ENCODE measurements at regions not wholly inside any gene's neighbourhood (a gene's known extent, or its start where the extent isn't known, plus 50 kb on each side); places are given as distances from the start of the nearest gene placed in this dataset.

DNA sequence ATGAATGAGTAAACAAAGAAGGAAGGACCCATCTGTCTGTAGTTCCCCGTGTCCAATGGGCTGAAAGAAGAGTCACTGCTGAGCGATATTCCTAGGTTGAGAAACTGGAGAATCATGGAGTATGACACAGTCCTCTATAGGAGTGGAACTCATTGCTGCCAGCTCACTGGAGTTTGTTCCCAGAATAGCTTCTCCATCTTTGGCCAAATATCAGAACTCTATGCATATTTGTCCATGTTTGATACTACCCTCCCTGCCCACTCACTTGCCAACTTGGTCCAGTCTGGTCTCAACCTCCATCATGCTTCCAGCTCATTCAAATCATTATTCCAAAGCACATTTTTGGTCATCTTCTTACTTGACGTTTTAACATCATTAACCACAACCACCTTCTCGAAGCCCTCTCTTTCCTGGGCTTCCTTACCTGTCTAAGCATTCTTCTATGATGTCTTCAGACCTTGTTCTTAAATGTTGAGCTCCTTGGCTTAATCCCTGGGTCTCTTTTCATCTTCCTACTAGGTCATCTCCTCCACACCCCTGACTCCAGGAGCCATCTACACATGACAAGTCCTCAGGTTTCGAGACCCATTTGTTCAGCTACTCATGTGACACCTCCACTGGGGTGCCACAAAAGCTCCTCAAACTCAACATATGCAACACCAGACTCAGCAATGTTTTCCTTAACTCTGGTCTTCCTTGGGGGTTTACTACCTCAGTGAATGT, 221.6 kb downstream of the MYCN start:
- no peak for DNase-seq

DNA sequence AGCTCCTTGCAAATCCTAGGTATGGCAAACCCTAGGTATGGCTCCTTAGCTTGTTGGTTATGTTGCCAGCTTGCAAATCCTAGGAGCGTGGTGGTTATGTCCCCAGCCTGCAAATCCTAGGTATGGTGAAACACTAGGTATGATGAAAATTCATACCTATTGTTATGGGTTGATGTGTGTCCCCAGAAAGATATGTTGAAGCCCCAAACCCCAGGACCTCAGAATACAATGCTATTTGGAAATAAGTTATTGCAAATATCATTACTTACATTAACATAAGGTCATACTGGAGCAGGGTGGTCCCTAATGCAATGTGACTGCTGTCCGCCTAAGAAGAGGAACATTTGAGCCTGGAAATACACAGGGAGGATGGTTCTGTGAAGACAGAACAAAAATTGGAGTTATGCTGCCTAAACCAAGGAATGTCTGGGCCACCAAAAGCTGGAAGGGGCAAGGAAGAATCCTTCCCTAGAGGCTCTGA, 220.8 kb downstream of the MYCN start:
- no peak for DNase-seq

DNA sequence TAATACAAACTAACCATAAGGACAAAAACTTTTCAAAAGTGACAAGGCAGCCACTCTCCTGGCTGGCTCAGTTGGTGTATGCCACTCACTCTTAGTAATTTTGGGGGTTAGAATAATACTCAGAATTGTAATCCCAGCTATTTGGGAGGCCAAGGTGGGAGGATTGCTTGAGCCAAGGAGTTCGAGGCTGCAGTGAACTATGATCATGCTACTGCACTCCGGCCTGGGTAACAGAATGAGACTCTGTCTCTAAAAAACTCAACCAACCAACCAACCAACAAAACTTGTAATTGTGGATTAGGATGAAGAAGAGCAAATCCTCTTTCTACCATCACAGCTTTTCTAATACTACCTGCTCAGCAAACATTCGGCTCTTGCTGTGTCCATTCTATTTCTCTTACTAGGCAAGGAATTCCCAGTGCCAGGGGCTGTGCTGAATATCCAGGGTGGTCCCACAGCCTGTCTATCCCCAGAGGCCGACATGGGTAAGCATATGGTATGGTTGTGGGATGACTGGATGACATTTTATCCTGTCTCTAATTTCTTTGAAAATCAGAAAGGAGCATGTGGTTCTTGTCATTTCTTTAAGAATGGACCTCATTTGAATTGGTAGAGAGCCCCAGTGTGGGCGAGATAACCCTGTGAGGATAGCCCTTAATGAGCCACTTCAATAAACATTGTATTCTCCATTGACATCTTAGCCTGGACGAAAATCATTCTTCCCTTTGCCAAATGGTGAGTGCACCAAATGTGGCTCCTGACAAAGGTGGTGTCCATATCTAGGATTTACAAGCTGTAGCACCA, 220.1 kb downstream of the MYCN start:
- no peak for DNase-seq

DNA sequence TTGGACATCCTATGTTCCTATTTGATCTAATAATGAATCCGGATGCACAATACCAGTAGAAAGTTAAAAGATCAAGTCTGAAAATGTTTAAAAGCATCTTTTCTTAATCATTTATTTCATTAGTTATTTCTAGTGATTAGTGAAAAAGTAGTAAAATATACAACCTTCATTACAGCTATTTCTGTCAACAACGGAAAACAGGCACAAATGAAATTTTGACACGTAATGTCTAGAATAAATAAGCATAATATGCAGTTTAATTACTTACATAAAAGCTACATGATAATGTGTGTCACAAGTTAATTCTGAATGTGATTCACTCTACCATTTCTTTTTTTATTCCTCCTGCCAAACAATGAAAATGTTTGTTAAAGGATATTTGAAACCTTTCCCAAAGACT, 216.1 kb downstream of the MYCN start:
- DNase-seq: no peak

DNA sequence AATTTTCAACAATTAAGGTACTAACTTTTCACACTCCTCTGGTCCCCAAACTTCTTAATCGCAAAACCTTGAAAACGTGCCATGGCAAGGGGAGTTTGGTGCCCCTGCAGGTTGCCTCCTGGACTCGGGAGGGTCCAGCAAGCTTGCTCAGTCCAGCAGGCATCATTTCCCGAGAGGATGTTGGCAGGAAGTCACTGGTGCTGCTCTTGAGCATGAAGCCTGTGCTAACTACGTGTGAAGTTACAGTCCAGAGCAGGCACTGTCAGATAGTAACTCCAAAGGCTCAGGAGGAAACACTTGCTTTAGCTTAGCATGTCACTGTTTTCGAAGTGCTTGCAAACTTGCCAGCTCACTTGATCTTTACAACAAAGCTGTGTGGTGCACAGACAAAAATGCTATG, 215.4 kb downstream of the MYCN start:
- no peak for DNase-seq

DNA sequence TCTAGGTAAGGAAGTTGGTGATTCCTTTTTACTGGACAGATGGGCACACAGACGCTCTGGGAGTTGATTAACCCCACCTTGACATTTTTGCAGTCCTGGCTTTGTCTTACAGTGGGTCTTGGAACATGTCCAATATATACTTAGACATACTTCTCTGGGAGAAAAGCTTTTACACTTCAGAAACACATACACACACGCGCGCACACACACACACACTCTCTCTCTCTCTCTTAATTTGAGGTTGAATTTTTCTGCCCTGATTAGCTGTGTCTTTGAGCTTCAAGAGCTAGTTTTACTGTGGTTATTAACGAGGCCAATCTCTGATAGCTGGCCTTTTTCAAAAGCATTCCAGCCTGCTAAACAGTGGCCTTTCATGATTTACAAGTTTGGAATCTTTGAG, 215.0 kb downstream of the MYCN start:
- no peak for DNase-seq

DNA sequence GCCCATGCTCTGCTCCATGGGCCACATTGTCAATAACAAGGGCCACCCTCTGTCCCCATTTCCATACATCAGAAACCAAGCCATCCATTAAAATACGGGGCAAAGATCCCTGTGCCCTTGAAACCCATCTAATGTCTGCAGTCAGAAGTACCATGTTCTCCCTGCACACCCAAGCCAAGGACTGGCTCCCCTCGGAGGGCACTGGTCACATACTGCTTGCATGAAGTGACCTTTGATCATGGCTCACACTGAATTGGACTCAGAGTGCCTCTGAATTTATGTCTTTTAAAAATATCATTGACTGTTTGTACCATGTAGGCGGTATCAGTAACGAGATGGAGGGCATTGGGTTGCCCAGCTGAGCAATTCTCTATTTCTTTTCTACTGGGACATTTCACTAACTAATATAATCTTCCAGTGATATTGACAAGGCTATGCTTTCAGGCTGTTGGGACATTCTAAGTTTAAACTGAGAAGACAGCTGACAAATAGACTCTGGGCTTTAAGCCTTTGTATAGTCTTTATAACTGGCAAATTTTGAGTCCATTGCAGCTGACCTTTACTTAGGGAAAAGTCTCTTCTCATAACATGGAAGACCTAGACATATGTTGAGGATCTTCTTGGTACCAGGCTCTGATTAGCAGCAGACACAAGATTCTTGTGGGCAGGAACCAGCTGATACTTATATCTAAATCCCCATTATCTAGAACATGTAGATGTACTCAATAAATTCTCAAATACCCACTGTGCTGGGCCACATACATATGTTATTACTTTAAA, 214.3 kb downstream of the MYCN start:
- DNase-seq: no peak

DNA sequence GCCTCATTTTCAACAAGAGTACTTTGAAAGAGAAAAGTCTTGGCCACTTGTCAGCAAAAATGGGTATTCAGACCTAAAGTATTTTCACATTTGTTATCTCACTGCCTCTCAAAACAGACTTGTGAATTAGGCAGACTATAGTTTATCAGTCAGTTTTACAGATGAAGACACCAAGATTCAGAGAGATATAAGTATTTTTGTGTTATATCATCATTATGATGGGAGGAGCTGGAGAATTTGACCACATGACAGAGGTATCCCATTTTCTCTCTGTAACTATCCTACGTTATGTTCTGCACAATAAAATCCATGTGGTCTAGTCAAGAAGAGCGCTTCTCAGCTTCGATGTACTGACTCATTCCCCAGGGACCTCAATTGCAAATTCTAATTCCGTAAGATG, 213.7 kb downstream of the MYCN start:
- DNase-seq: no peak

DNA sequence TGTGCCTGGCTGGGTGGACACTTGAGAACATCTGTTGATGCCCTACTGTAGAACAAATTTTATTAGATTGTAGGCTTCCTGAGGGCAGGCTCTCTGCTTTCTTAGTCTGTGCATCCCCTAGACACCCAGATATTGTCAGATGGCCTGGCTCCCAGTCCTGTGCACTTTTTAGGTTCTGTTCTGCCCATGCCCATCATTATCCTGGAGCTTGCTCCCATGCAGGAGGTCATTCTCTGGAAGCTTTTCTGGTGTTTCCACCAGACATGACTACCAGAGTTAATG, 213.3 kb downstream of the MYCN start:
- DNase-seq: no peak

DNA sequence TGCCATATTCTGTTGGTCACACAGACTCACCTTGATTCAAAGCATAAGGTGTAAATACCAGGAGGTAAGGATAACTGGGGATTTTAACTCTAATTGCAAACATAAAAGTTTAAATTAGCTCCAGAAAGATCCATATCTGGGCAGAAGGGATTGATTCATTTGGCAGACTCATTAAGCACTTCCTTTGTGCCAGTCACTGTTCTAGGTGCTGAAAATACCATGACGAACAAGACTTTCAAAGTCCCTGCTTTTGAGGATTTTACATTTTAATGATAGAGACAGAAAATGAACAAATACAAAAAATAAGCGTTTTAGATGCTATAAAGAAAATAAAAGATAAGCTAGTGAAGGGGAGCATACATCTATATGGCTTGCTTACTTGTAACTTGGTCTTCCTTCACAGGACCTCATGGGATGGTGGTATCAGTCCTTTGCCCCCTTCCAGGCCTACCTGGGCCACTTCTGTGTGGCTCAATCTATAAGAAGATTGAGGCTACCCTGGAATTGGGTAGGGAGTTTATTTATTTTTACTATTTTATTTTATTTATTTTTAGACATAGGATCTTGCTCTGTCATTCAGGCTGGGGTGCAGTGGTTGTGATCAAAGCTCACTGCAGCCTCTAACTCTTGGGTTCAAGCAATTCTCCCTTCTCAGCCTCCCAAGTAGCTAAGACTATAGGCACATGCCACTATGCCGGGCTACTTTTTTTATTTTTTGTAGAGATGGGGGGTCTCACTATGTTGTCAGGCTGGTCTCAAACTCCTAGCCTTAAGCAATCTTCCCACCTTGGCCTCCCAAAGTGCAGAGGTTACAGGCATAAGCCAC, 212.8 kb downstream of the MYCN start:
- no peak for DNase-seq

DNA sequence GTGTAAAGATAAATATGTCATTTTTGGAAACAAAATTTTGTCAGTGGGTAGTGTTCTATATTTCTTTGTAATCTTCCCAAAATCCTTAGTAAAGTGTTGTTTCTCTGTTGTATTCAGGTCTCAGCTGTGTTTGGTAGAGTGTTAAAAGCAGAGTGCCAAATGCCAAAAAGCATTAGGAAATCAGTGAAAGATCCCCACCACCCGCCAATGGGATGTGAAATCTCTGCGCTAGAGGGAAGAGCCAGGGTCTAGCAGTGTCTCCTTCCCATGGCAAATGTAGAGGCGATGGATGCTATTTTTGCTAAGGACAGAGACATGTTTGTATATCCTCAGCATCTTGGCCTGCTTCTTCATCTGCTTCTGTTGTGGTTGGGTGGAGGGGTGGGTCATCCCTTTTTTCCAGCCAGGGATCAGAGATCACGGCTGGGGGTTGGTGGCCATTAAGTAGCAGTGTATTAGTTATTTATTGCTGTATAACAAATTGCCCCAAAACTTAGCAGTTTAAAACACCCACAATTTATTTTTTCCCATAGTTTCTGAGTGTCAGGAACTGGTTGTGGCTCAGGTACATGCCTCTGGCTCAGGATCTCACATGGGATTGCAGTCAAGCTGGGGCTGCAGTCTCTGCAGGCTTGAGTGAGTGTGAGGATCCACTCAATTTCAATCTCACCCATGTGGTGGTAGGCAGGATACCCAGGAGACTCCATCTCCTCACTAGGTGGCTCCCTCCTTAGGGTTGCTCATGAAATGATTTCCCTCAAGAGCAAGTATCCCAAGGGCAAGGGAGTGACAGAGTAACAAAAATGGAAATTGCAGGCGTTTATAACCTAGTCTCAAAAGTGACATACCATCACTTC, 211.9 kb downstream of the MYCN start:
- DNase-seq: no peak

DNA sequence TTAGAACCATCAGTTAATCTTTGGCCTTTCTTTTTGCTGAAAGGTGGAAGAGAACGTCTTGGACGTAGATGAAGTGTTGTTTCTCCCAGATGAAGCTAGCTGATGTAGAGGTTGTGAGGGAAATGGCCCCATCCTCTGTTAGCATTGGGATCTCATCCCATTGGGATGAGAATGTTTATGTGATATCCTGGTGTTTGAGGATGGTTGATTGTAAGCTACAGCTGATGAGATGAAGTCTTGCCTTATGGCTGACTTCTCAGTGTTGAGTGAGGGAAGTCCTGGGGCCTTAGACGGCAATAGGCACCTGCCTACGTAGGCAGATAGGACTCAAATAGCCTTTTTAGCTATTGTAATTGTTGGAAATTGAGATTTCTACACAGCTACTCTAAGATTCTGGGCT, 211.3 kb downstream of the MYCN start:
- no peak for DNase-seq

DNA sequence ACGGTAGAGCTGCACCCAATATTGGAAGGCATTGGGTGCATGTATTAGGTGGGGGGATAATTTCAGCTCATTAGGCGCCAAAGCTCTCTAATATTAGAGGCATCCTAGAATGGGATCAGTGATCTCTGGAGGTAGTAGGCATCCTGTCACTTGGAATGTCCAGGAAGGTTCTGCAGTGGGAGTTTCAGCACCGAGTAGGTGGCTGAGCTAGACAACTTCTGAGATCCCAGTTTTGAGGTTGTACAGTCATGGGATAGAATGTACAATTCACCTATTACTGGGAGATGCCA, 210.9 kb downstream of the MYCN start:
- no peak for DNase-seq

DNA sequence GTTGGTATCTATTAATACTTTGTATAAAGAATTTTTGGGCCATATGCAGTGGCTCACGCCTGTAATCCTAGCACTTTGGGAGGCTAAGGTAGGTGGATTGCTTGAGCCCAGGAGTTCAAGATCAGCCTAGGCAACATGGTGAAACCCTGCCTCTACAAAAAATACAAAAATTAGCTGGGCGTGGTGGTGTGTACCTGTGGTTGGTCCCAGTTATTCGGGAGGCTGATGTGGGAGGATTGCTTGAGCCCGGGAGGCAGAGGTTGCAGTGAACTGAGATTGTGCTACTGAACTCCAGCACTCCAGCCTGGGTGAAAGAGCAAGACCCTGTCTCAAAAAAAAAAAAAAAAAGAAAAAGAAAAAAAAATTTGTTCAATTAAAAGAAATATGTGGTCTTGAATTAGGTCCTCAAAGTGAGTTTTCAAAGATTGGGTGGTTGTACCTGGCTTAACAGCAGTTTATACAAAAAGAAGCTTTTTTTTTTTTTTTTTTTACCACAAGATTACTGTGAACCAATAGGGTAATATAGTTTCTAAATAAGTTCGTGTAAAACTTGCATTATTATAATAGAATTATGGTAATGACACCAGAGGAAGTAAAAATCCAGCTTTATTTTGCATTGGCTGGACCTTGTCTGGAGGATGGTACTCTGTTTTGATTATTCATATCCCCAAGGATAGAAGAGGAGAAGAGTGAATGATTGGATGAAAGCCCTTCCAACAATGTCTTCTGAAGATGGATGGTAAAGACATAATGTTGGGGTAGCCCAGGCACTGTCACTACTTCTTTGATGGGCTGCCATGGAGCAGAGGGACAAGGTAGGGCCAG, 210.3 kb downstream of the MYCN start:
- no peak for DNase-seq

DNA sequence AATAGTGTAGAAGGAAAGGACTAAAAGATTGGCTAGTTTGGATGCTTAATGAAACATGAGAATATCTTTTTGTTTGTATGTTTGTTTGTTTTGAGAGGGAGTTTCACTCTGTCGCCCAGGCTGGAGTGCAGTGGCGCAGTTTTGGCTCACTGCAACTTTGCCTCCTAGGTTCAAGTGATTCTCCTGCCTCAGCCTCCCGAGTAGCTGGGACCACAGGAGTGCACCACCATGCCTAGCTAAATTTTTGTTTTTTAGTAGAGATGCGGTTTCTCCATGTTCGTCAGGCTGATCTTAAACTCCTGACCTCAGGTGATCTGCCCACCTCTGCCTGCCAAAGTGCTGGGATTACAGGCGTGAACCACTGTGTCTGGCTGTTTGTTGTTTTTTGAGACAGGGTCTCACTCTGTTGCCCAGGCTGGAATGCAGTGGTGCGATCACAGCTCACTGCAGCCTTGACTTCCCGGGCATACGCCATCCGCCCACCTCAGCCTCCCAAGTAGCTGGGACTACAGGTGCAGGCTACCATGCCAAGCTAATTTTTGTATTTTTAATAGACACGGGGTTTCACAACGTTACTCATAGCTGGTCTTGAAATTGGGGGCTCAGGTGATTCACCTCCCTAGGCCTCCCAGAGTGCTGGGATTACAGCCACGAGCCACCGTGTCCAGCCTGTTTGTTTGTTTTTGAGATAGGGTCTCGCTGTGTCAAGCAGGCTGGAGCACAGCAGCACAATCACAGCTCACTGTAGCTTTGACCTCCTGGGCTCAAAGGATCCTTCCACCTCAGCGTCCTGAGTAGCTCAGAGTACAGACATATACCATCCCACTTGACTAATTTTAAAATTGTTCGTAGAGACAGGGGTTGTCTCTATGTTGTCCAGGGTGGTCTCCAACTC, 209.2 kb downstream of the MYCN start:
- DNase-seq: no peak

DNA sequence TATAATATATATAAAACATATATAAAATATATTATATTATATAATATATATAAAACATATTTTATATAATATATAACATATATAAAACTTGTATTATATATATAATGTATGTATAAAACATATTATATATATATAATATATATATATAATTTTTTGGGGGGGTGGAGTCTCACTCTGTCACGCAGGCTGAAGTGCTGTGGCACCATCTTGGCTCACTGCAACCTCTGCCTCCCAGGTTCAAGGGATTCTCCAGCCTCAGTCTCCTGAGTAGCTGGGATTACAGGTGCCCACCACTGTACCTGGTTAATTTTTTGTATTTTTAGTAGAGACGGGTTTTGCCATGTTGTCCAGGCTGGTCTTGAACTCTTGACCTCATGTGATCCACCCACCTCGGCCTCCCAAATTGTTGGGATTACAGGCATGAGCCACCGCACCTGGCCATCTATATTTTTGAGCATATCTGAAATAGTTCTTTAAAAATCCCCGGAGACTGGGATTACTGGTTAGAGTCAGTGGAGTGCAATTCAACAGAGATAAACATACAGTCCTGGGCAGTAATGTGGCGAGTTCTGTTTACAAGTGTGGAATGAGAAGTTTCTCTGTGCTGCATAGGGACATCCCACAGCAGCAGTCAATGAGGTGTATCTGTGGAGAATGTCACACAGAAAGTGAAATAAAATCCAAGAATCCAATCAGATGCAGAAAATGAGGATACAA, 208.4 kb downstream of the MYCN start:
- DNase-seq: no peak

DNA sequence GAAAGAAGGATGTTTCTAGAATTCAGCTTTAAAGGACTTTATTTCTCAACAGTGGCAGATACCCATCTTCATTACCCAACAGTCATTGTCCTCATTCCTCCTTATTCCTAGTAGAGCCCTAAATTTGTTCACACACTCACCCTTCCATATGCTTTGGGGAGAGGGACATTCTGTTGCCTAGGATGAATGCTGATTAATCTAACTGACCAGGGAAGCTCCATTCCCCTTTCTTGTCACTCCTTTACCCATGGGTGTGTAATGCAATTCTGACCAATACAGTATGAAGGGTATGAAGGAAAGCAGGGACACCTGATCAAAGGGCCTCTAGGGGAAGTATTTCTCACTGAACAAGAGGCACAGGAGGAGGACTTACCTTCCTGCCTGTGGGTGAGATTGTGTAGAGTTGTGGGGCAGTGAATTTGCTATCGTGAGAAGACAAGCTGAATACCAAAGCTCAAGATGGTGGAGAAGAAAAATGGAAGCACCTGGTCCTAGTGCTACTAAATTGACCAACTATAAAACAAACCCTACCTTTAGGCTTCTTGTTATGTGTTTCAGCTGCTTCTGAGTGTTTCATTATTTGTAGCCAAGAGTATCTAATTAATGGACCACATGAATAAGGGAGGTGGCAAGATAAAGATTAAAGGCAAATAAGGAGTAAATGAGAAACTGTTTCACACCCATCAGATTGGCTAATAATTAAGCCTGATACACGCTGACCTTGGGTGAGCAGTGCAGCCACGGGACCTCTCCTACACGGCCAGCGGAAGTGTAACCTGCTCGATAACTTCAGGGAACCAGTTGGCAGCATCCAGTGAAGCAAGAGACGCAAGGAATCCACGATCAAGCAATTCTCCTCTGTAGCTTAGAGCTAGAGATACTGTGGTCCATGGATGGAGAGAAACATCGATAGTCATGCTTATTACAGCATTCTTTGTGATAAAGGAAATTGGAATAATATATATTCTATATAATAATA, 202.3 kb downstream of the MYCN start:
- no peak for DNase-seq

DNA sequence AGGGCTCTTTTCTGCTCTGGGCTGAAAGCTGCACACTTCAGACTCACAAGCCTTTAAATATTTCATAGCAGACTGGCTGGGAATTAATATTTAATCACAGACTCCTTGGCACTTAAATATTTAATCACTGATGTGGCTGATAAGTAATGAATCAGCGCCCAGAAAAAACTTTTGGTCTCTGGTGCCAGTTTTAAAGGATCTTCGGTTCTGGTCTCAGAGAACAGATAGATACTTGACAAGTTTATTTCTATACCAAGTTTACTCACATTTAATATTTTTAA, 201.2 kb downstream of the MYCN start:
- no peak for DNase-seq

Measured in NCI-H1105 (cell line).